Endodermal cell (in vitro differentiated cells): ENCODE measurements at regions not wholly inside any gene's neighbourhood (a gene's known extent, or its start where the extent isn't known, plus 50 kb on each side); places are given as distances from the start of the nearest gene placed in this dataset.
A peak's percentile ranks its signal among the peaks of the same experiment; 100 is the strongest.

Experiments used
- DNase-seq: peaks from one replicate; pipeline ENCODE4 v3.0.0-alpha.2; 2017
- H3K27ac ChIP-seq: 2 replicates; pipeline ENCODE4 v1.5.1; 2013; ENCODE audit warnings: mild to moderate bottlenecking, low read depth, low read length, moderate library complexity
- H3K27me3 ChIP-seq: 2 replicates; pipeline ENCODE4 v1.6.1; 2013; ENCODE audit warnings: mild to moderate bottlenecking, low read length, moderate library complexity; ENCODE audit not compliant: insufficient read depth, control insufficient read depth, poor library complexity, severe bottlenecking
- H3K36me3 ChIP-seq: 2 replicates; pipeline ENCODE4 v1.7.0; 2013; ENCODE audit warnings: mild to moderate bottlenecking, low read length, moderate library complexity; ENCODE audit not compliant: control insufficient read depth, insufficient read depth
- H3K4me1 ChIP-seq: one replicate; pipeline ENCODE4 v1.7.0; 2013; ENCODE audit warnings: low read length; ENCODE audit not compliant: control insufficient read depth, insufficient read depth
- H3K4me3 ChIP-seq: 2 replicates; pipeline ENCODE4 v1.5.1; 2013; ENCODE audit warnings: mild to moderate bottlenecking, low read length, moderate library complexity
- H3K9ac ChIP-seq: 2 replicates; pipeline ENCODE4 v1.6.1; 2013; ENCODE audit warnings: mild to moderate bottlenecking, low read length, moderate library complexity; ENCODE audit not compliant: poor library complexity, severe bottlenecking; ENCODE audit errors: extremely low read depth
- H3K9me3 ChIP-seq: 2 replicates; pipeline ENCODE4 v1.6.1; 2013; ENCODE audit warnings: mild to moderate bottlenecking, low read length, moderate library complexity; ENCODE audit not compliant: control insufficient read depth
- H3K27ac Mint-ChIP-seq: 2 replicates; pipeline ENCODE4 v1.8.0; 2020; ENCODE audit warnings: mixed read lengths
- H3K27me3 Mint-ChIP-seq: 2 replicates; pipeline ENCODE4 v1.8.0; 2021; ENCODE audit warnings: mild to moderate bottlenecking, mixed read lengths; ENCODE audit not compliant: insufficient read depth
- H3K36me3 Mint-ChIP-seq: 2 replicates; pipeline ENCODE4 v1.8.0; 2020; ENCODE audit warnings: low read depth, mixed read lengths
- H3K4me1 Mint-ChIP-seq: 2 replicates; pipeline ENCODE4 v1.8.0; 2020; ENCODE audit warnings: mixed read lengths
- H3K4me3 Mint-ChIP-seq: 2 replicates; pipeline ENCODE4 v1.8.0; 2020; ENCODE audit warnings: mild to moderate bottlenecking, moderate library complexity, mixed read lengths
- H3K9me3 Mint-ChIP-seq: 2 replicates; pipeline ENCODE4 v1.8.0; 2020; ENCODE audit warnings: mild to moderate bottlenecking, mixed read lengths
- CTCF ChIP-seq: fragments of 200-600 bp; sonication (generic); conservative IDR thresholded peaks from 2 replicates; pipeline ENCODE4 v1.5.0; 2021; ENCODE audit warnings: antibody characterized with exemption, mild to moderate bottlenecking
- WGBS, 2 experiments: methylation state at CpG; one replicate each; pipeline versions ENCODE4 v1.1.5 to v1.1.7; 2013; ENCODE audit warnings: missing lambda C conversion rate in 2 of 2, mixed read lengths in 1 of 2; ENCODE audit not compliant: insufficient coverage in 1 of 2, insufficient read length in 1 of 2; 5-methylcytosine and 5-hydroxymethylcytosine counted together

- peak overlapping the region; percentile 35 for H3K4me3 ChIP-seq
- H3K27me3 Mint-ChIP-seq = no peaks in the 10 kb centered on the region
- no peaks in the 10 kb centered on the region for H3K9me3 ChIP-seq
- no peaks in the 10 kb centered on the region for H3K4me1 ChIP-seq
- peaks cover 3% of the 10 kb centered on the region for H3K36me3 Mint-ChIP-seq
- H3K36me3 ChIP-seq = no peaks in the 10 kb centered on the region
- H3K27ac ChIP-seq = no peak overlapping the region
- peaks cover 3% of the 10 kb centered on the region for H3K4me1 Mint-ChIP-seq
- H3K4me3 Mint-ChIP-seq = no peak overlapping the region
- H3K9me3 Mint-ChIP-seq = peaks cover 15% of the 10 kb centered on the region
- no peak for TF ChIP-seq CTCF
- no peaks in the 10 kb centered on the region for H3K27me3 ChIP-seq
- no peak overlapping the region for H3K9ac ChIP-seq
- WGBS, 2 experiments = 78% methylated on average over 1 of the region's 1 CpG; no CpG with 5 or more reads in 1 of the 2 experiments
- DNase-seq = no peak
- no peak overlapping the region for H3K27ac Mint-ChIP-seq
Measured at GRCh38 chr2:235399895-235400294, 93.9 kb upstream of the AGAP1 start.

GRCh38 chr2:235402422-235402821 is 91.4 kb upstream of the AGAP1 start:
- no peaks in the 10 kb centered on the region for H3K36me3 ChIP-seq
- Mint-ChIP-seq H3K4me1 (peaks cover 3% of the 10 kb centered on the region), H3K27ac (no peak overlapping the region), H3K9me3 (peaks cover 15% of the 10 kb centered on the region), H3K4me3 (no peak overlapping the region), H3K27me3 (no peaks in the 10 kb centered on the region), H3K36me3 (peaks cover 3% of the 10 kb centered on the region)
- H3K4me1 ChIP-seq = no peaks in the 10 kb centered on the region
- H3K4me3 ChIP-seq = no peak overlapping the region
- H3K9ac ChIP-seq = no peak overlapping the region
- H3K27me3 ChIP-seq = no peaks in the 10 kb centered on the region
- no peak for DNase-seq
- WGBS, 2 experiments = 83% methylated on average over 1 to 2 of the region's 2 CpGs
- no peak for TF ChIP-seq CTCF
- no peak overlapping the region for H3K27ac ChIP-seq
- no peaks in the 10 kb centered on the region for H3K9me3 ChIP-seq

GRCh38 chr2:235405612-235406361 is 88.1 kb upstream of the AGAP1 start:
- peaks cover under 1% of the 10 kb centered on the region for H3K36me3 Mint-ChIP-seq
- no peaks in the 10 kb centered on the region for H3K27me3 ChIP-seq
- no peak overlapping the region for H3K27ac ChIP-seq
- H3K27ac Mint-ChIP-seq = no peak overlapping the region
- 78 to 87% methylated on average over 5 to 11 of the region's 11 CpGs for WGBS, 2 experiments
- no peaks in the 10 kb centered on the region for H3K4me1 Mint-ChIP-seq
- peaks cover 4% of the 10 kb centered on the region for H3K9me3 Mint-ChIP-seq
- H3K4me3 Mint-ChIP-seq = no peak overlapping the region
- TF ChIP-seq CTCF = no peak
- DNase-seq = no peak
- H3K9ac ChIP-seq = no peak overlapping the region
- no peaks in the 10 kb centered on the region for H3K4me1 ChIP-seq
- no peak overlapping the region for H3K4me3 ChIP-seq
- peaks cover 3% of the 10 kb centered on the region for H3K27me3 Mint-ChIP-seq
- H3K9me3 ChIP-seq = no peaks in the 10 kb centered on the region
- H3K36me3 ChIP-seq = no peaks in the 10 kb centered on the region
